NT2/D1 (cell line): ENCODE measurements at regions not wholly inside any gene's neighbourhood (a gene's known extent, or its start where the extent isn't known, plus 50 kb on each side); places are given as distances from the start of the nearest gene placed in this dataset.

ENCODE experiments used
- YY1 ChIP-seq: IDR thresholded peaks from 2 replicates; pipeline ENCODE4 v1.6.1; 2011; ENCODE audit not compliant: insufficient read length, insufficient read depth
- ZNF274 ChIP-seq: IDR thresholded peaks from 2 replicates; pipeline ENCODE4 v1.6.1; 2011; ENCODE audit warnings: mild to moderate bottlenecking, low read depth, low read length

- TF ChIP-seq YY1 (no peak), ZNF274 (no peak)
These were observed 243.0 kb downstream of the ADRA2A start for GRCh38 chr10:111319866-111320265.
